OCI-LY3 (cell line): ENCODE measurements at regions not wholly inside any gene's neighbourhood (a gene's known extent, or its start where the extent isn't known, plus 50 kb on each side); places are given as distances from the start of the nearest gene placed in this dataset.
"Not testable (repeated sequence)": the region's sequence is repeated elsewhere in the genome, so short reads cannot be mapped to it uniquely, and the experiment has no call there.

Source experiments
- EZH2phosphoT487 ChIP-seq: fragments of 200-600 bp; shearing (Covaris generic); IDR thresholded peaks from 2 replicates; pipeline ENCODE4 v1.6.1; 2018; ENCODE audit warnings: antibody characterized with exemption, mixed run types, low read depth
- TF ChIP-seq, protein P1 (sequence below): fragments of 200-600, 300-600 bp; sonication (generic); IDR thresholded peaks from 2 replicates; pipeline ENCODE4 v1.5.1; 2014; ENCODE audit warnings: antibody characterized with exemption, low read length, low read depth

- TF ChIP-seq, protein P1, sequence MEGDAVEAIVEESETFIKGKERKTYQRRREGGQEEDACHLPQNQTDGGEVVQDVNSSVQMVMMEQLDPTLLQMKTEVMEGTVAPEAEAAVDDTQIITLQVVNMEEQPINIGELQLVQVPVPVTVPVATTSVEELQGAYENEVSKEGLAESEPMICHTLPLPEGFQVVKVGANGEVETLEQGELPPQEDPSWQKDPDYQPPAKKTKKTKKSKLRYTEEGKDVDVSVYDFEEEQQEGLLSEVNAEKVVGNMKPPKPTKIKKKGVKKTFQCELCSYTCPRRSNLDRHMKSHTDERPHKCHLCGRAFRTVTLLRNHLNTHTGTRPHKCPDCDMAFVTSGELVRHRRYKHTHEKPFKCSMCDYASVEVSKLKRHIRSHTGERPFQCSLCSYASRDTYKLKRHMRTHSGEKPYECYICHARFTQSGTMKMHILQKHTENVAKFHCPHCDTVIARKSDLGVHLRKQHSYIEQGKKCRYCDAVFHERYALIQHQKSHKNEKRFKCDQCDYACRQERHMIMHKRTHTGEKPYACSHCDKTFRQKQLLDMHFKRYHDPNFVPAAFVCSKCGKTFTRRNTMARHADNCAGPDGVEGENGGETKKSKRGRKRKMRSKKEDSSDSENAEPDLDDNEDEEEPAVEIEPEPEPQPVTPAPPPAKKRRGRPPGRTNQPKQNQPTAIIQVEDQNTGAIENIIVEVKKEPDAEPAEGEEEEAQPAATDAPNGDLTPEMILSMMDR, result not testable (repeated sequence)
- not testable (repeated sequence) for TF ChIP-seq EZH2phosphoT487
These were observed 591.0 kb upstream of the IL12A start for GRCh38 chr3:159397683-159398082.
